GM12878 (cell line): ENCODE measurements at regions not wholly inside any gene's neighbourhood (a gene's known extent, or its start where the extent isn't known, plus 50 kb on each side); places are given as distances from the start of the nearest gene placed in this dataset.

Experiments
- NFYA ChIP-seq: IDR thresholded peaks from 2 replicates; pipeline ENCODE4 v1.6.1; 2011; ENCODE audit warnings: low read depth, mild to moderate bottlenecking, low read length, improper control_type of control experiment, borderline replicate concordance
- POLR2A ChIP-seq: IDR thresholded peaks from 2 replicates; pipeline ENCODE4 v1.6.1; 2011; ENCODE audit warnings: low read depth, mild to moderate bottlenecking, low read length
- POLR2AphosphoS2 ChIP-seq: IDR thresholded peaks from 2 replicates; pipeline ENCODE4 v1.6.1; 2011; ENCODE audit warnings: low read depth, mild to moderate bottlenecking, low read length, improper control_type of control experiment, moderate library complexity
- SIX5 ChIP-seq: IDR thresholded peaks from 2 replicates; pipeline ENCODE4 v1.6.1; 2011; ENCODE audit warnings: mild to moderate bottlenecking, low read depth, low read length, moderate library complexity; ENCODE audit not compliant: severe bottlenecking
- SP1 ChIP-seq: IDR thresholded peaks from one replicate; pipeline ENCODE4 v1.6.1; 2011; ENCODE audit warnings: low read depth, low read length
- YY1 ChIP-seq: IDR thresholded peaks from 2 replicates; pipeline ENCODE4 v1.6.1; 2011; ENCODE audit warnings: low read depth, mild to moderate bottlenecking, low read length
- ZBTB11 ChIP-seq: fragments of 450-650 bp; formaldehyde crosslinking; IDR thresholded peaks from 2 replicates; pipeline ENCODE4 v1.5.0; 2022; ENCODE audit warnings: mild to moderate bottlenecking, missing genetic modification characterization
- ZNF24 ChIP-seq: fragments of 450-650 bp; IDR thresholded peaks from 2 replicates; pipeline ENCODE4 v1.6.1; 2017; ENCODE audit warnings: antibody characterized with exemption, mild to moderate bottlenecking
- TF ChIP-seq, protein P1 (sequence below), 3 experiments: IDR thresholded peaks in 2 of 3; conservative IDR thresholded peaks in 1 of 3; 2 replicates each; pipeline ENCODE4 v1.5.1; 2011; ENCODE audit warnings: low read depth in 3 of 3, low read length in 3 of 3, mild to moderate bottlenecking in 3 of 3, control low read depth in 2 of 3, moderate library complexity in 2 of 3, inconsistent platforms in 1 of 3, mixed read lengths in 1 of 3; ENCODE audit not compliant: control insufficient read depth in 2 of 3, insufficient read depth in 1 of 3; ENCODE audit errors: extremely low read depth in 1 of 3
- TF ChIP-seq, protein P2 (sequence below): IDR thresholded peaks from 2 replicates; pipeline ENCODE4 v1.6.1; 2012; ENCODE audit warnings: low read depth, low read length, improper control_type of control experiment
- TF ChIP-seq, protein P3 (sequence below): IDR thresholded peaks from 2 replicates; pipeline ENCODE4 v1.6.1; 2011; ENCODE audit warnings: borderline replicate concordance, low read depth, mild to moderate bottlenecking, moderate library complexity, low read length; ENCODE audit not compliant: insufficient read depth, poor library complexity, severe bottlenecking
- TF ChIP-seq, protein P4 (sequence below): fragments of 450-650 bp; IDR thresholded peaks from 2 replicates; pipeline ENCODE4 v1.6.1; 2017; ENCODE audit warnings: mild to moderate bottlenecking

DNA sequence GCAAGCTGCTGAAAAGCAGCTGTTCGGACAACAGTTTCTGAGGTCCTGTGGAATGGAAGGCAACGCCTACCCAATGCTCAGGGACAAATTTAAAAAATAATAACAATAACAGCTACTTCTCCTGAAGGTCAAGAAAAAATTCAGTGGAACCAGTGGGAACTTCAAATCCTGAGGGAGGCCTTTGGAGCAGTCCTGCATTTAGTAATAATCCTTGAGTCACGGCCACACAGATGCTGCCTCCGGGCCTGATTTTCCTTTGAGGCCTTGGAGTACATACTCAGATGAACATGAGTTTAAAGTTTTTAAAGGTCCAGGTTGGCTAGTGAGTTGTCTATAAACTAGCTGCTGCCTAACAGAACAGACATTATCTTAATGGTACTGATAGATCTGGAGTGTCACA lies 268.0 kb downstream of the MSRB3 start:
- TF ChIP-seq ZNF24 (no peak), SIX5 (no peak), YY1 (no peak), ZBTB11 (no peak), NFYA (no peak), POLR2AphosphoS2 (no peak), SP1 (no peak), POLR2A (no peak)
- TF ChIP-seq, protein P1, sequence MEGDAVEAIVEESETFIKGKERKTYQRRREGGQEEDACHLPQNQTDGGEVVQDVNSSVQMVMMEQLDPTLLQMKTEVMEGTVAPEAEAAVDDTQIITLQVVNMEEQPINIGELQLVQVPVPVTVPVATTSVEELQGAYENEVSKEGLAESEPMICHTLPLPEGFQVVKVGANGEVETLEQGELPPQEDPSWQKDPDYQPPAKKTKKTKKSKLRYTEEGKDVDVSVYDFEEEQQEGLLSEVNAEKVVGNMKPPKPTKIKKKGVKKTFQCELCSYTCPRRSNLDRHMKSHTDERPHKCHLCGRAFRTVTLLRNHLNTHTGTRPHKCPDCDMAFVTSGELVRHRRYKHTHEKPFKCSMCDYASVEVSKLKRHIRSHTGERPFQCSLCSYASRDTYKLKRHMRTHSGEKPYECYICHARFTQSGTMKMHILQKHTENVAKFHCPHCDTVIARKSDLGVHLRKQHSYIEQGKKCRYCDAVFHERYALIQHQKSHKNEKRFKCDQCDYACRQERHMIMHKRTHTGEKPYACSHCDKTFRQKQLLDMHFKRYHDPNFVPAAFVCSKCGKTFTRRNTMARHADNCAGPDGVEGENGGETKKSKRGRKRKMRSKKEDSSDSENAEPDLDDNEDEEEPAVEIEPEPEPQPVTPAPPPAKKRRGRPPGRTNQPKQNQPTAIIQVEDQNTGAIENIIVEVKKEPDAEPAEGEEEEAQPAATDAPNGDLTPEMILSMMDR (IDR thresholded peaks at IDR 0.05 in 2 of 3, conservative IDR thresholded peaks at IDR 0.05 in 1 of 3; ENCODE audit: control insufficient read depth in 2 of 3, extremely low read depth in 1 of 3, insufficient read depth in 1 of 3, low read depth in 3 of 3, low read length in 3 of 3): no peak
- TF ChIP-seq, protein P2, sequence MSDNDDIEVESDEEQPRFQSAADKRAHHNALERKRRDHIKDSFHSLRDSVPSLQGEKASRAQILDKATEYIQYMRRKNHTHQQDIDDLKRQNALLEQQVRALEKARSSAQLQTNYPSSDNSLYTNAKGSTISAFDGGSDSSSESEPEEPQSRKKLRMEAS: no peak
- TF ChIP-seq, protein P3, sequence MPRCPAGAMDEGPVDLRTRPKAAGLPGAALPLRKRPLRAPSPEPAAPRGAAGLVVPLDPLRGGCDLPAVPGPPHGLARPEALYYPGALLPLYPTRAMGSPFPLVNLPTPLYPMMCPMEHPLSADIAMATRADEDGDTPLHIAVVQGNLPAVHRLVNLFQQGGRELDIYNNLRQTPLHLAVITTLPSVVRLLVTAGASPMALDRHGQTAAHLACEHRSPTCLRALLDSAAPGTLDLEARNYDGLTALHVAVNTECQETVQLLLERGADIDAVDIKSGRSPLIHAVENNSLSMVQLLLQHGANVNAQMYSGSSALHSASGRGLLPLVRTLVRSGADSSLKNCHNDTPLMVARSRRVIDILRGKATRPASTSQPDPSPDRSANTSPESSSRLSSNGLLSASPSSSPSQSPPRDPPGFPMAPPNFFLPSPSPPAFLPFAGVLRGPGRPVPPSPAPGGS: no peak
- TF ChIP-seq, protein P4, sequence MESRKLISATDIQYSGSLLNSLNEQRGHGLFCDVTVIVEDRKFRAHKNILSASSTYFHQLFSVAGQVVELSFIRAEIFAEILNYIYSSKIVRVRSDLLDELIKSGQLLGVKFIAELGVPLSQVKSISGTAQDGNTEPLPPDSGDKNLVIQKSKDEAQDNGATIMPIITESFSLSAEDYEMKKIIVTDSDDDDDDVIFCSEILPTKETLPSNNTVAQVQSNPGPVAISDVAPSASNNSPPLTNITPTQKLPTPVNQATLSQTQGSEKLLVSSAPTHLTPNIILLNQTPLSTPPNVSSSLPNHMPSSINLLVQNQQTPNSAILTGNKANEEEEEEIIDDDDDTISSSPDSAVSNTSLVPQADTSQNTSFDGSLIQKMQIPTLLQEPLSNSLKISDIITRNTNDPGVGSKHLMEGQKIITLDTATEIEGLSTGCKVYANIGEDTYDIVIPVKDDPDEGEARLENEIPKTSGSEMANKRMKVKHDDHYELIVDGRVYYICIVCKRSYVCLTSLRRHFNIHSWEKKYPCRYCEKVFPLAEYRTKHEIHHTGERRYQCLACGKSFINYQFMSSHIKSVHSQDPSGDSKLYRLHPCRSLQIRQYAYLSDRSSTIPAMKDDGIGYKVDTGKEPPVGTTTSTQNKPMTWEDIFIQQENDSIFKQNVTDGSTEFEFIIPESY: no peak
